ENCODE measurements at regions not wholly inside any gene's neighbourhood (a gene's known extent, or its start where the extent isn't known, plus 50 kb on each side); places are given as distances from the start of the nearest gene placed in this dataset.

GRCh38 chr16:85511938-85512807, 100.9 kb upstream of the GSE1 start:
- H3K9me2 ChIP-seq (replicated peaks; ENCODE audit: control insufficient read depth, low read length), result no peaks in the 10 kb centered on the region
- no peaks in the 10 kb centered on the region for H3K9me3 ChIP-seq (ENCODE audit: control insufficient read depth, insufficient read depth, low read length)
- no peaks in the 10 kb centered on the region for H3K79me2 ChIP-seq (ENCODE audit: control insufficient read depth, low read length)
- no peak overlapping the region for H3K27ac ChIP-seq (ENCODE audit: low read depth, low read length)
- TF ChIP-seq EZH2phosphoT487 (IDR thresholded peaks at IDR 0.05; ENCODE audit: borderline replicate concordance, low read length) (no peak), CTCF (IDR thresholded peaks at IDR 0.05; ENCODE audit: low read depth, low read length, poor library complexity, severe bottlenecking) (no peak)
- H4K20me1 ChIP-seq (ENCODE audit: control insufficient read depth, insufficient read depth, low read depth, low read length), result no peaks in the 10 kb centered on the region
- H3K4me3 ChIP-seq (ENCODE audit: low read length), result no peak overlapping the region
- H3K4me1 ChIP-seq (ENCODE audit: control insufficient read depth, low read length), result no peaks in the 10 kb centered on the region
- H3K4me2 ChIP-seq (ENCODE audit: low read length), result no peak overlapping the region
- peaks cover 3% of the 10 kb centered on the region; the same call in 1 of the 2 replicates for H3K27me3 ChIP-seq (ENCODE audit: control insufficient read depth, low read length)
- no peaks in the 10 kb centered on the region for H3F3A ChIP-seq (ENCODE audit: control insufficient read depth, insufficient read depth)
- H3K36me3 ChIP-seq (ENCODE audit: control insufficient read depth, low read length), result no peaks in the 10 kb centered on the region

- Histone ChIP-seq H3K9me2 (replicated peaks; ENCODE audit: control insufficient read depth, low read length) (no peaks in the 10 kb centered on the region), H3K79me2 (ENCODE audit: control insufficient read depth, low read length) (no peaks in the 10 kb centered on the region), H3K9me3 (ENCODE audit: control insufficient read depth, insufficient read depth, low read length) (no peaks in the 10 kb centered on the region), H4K20me1 (ENCODE audit: control insufficient read depth, insufficient read depth, low read depth, low read length) (no peaks in the 10 kb centered on the region), H3K27me3 (ENCODE audit: control insufficient read depth, low read length) (peaks cover 3% of the 10 kb centered on the region; the same call in 1 of the 2 replicates), H3K4me1 (ENCODE audit: control insufficient read depth, low read length) (no peaks in the 10 kb centered on the region), H3K4me3 (ENCODE audit: low read length) (no peak overlapping the region), H3K4me2 (ENCODE audit: low read length) (no peak overlapping the region), H3F3A (ENCODE audit: control insufficient read depth, insufficient read depth) (no peaks in the 10 kb centered on the region), H3K36me3 (ENCODE audit: control insufficient read depth, low read length) (no peaks in the 10 kb centered on the region), H3K27ac (ENCODE audit: low read depth, low read length) (no peak overlapping the region)
- TF ChIP-seq CTCF (IDR thresholded peaks at IDR 0.05; ENCODE audit: low read depth, low read length, poor library complexity, severe bottlenecking) (no peak), EZH2phosphoT487 (IDR thresholded peaks at IDR 0.05; ENCODE audit: borderline replicate concordance, low read length) (no peak)
These were observed 100.4 kb upstream of the GSE1 start for GRCh38 chr16:85512808-85513115.

- TF ChIP-seq CTCF (IDR thresholded peaks at IDR 0.05; ENCODE audit: low read depth, low read length, poor library complexity, severe bottlenecking), result no peak
- TF ChIP-seq EZH2phosphoT487 (IDR thresholded peaks at IDR 0.05; ENCODE audit: borderline replicate concordance, low read length), result no peak
- Histone ChIP-seq H3K27me3 (ENCODE audit: control insufficient read depth, low read length) (peaks cover 3% of the 10 kb centered on the region; the same call in 1 of the 2 replicates), H3K9me3 (ENCODE audit: control insufficient read depth, insufficient read depth, low read length) (no peaks in the 10 kb centered on the region), H4K20me1 (ENCODE audit: control insufficient read depth, insufficient read depth, low read depth, low read length) (no peaks in the 10 kb centered on the region), H3K27ac (ENCODE audit: low read depth, low read length) (no peak overlapping the region), H3K36me3 (ENCODE audit: control insufficient read depth, low read length) (no peaks in the 10 kb centered on the region), H3F3A (ENCODE audit: control insufficient read depth, insufficient read depth) (no peaks in the 10 kb centered on the region), H3K4me1 (ENCODE audit: control insufficient read depth, low read length) (no peaks in the 10 kb centered on the region), H3K79me2 (ENCODE audit: control insufficient read depth, low read length) (no peaks in the 10 kb centered on the region), H3K9me2 (replicated peaks; ENCODE audit: control insufficient read depth, low read length) (no peaks in the 10 kb centered on the region), H3K4me2 (ENCODE audit: low read length) (no peak overlapping the region), H3K4me3 (ENCODE audit: low read length) (no peak overlapping the region)
These were observed 99.9 kb upstream of the GSE1 start for GRCh38 chr16:85513180-85513579.
